HEK293T (cell line): ENCODE measurements at regions not wholly inside any gene's neighbourhood (a gene's known extent, or its start where the extent isn't known, plus 50 kb on each side); places are given as distances from the start of the nearest gene placed in this dataset.

Source experiments
- CTCF ChIA-PET: fragments of 350-600 bp; formaldehyde crosslinking; extraction: SDS; loops from one replicate; lab custom pipeline; 2021; ENCODE audit warnings: antibody characterized with exemption, inconsistent platforms; lab: Yijun Ruan, JAX
- POLR2A ChIA-PET: fragments of 350-600 bp; formaldehyde crosslinking; extraction: SDS; loops from one replicate; lab custom pipeline; 2020; ENCODE audit warnings: antibody characterized with exemption, inconsistent platforms; lab: Yijun Ruan, JAX
- DNase-seq: peaks from one replicate; pipeline ENCODE4 v3.0.0; 2012; ENCODE audit warnings: mixed read lengths; ENCODE audit errors: extremely low spot score
- ARNT ChIP-seq: fragments of 450-650 bp; IDR thresholded peaks from 2 replicates; pipeline ENCODE4 v1.6.1; 2017; ENCODE audit warnings: mild to moderate bottlenecking
- BHLHE40 ChIP-seq: fragments of 450-650 bp; IDR thresholded peaks from 2 replicates; pipeline ENCODE4 v1.6.1; 2016; ENCODE audit warnings: mild to moderate bottlenecking, moderate library complexity, borderline replicate concordance
- CTBP1 ChIP-seq: fragments of 450-650 bp; IDR thresholded peaks from 2 replicates; pipeline ENCODE4 v1.6.1; 2016; ENCODE audit warnings: borderline replicate concordance
- ELF4 ChIP-seq: fragments of 450-650 bp; IDR thresholded peaks from 2 replicates; pipeline ENCODE4 v1.6.1; 2017; ENCODE audit warnings: antibody characterized with exemption
- FOXA1 ChIP-seq: fragments of 450-650 bp; IDR thresholded peaks from 2 replicates; pipeline ENCODE4 v1.6.1; 2016; ENCODE audit warnings: mild to moderate bottlenecking
- FOXK2 ChIP-seq: fragments of 450-650 bp; IDR thresholded peaks from 2 replicates; pipeline ENCODE4 v1.6.1; 2016; ENCODE audit warnings: mild to moderate bottlenecking
- FOXM1 ChIP-seq: fragments of 450-650 bp; IDR thresholded peaks from 2 replicates; pipeline ENCODE4 v1.6.1; 2017; ENCODE audit warnings: mild to moderate bottlenecking, borderline replicate concordance
- HDGF ChIP-seq: fragments of 450-650 bp; IDR thresholded peaks from 2 replicates; pipeline ENCODE4 v1.6.1; 2017; ENCODE audit warnings: antibody characterized with exemption, borderline replicate concordance
- L3MBTL2 ChIP-seq: fragments of 450-650 bp; conservative IDR thresholded peaks from 2 replicates; pipeline ENCODE4 v1.6.1; 2016; ENCODE audit warnings: mild to moderate bottlenecking
- LEF1 ChIP-seq: fragments of 450-650 bp; IDR thresholded peaks from 2 replicates; pipeline ENCODE4 v1.6.1; 2017; ENCODE audit warnings: mild to moderate bottlenecking, borderline replicate concordance
- NFRKB ChIP-seq: fragments of 450-650 bp; IDR thresholded peaks from 2 replicates; pipeline ENCODE4 v1.6.1; 2016; ENCODE audit warnings: mild to moderate bottlenecking, moderate library complexity
- SP1 ChIP-seq: fragments of 450-650 bp; IDR thresholded peaks from 2 replicates; pipeline ENCODE4 v1.6.1; 2017
- SUZ12 ChIP-seq: fragments of 450-650 bp; IDR thresholded peaks from 2 replicates; pipeline ENCODE4 v1.6.1; 2016; ENCODE audit warnings: mild to moderate bottlenecking
- TARDBP ChIP-seq: fragments of 450-650 bp; IDR thresholded peaks from 2 replicates; pipeline ENCODE4 v1.6.1; 2016
- ZNF384 ChIP-seq: fragments of 450-650 bp; IDR thresholded peaks from 2 replicates; pipeline ENCODE4 v1.6.1; 2016
- TF ChIP-seq, protein P1 (sequence below): fragments of 450-650 bp; IDR thresholded peaks from 2 replicates; pipeline ENCODE4 v1.6.1; 2016

DNA sequence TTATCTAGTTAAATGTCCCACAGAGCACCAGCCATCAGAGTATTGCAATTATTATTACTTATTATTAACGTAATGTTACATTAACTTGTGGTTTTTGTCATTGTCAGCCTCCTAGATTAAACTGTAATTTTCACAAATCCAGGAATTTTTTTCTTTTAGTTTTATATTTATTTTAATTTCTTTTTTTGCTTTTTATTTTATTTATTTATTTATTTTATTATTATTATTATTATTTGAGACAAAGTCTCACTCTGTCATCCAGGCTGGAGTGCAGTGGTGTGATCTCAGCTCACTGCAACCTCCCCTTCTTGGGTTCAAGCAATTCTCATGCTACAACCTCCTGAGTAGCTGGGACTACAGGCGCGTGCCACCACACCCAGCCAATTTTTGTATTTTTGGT lies 202.9 kb upstream of the LUZP2 start:
- CTCF ChIA-PET = no interaction called here
- POLR2A ChIA-PET = no interaction called here

DNA sequence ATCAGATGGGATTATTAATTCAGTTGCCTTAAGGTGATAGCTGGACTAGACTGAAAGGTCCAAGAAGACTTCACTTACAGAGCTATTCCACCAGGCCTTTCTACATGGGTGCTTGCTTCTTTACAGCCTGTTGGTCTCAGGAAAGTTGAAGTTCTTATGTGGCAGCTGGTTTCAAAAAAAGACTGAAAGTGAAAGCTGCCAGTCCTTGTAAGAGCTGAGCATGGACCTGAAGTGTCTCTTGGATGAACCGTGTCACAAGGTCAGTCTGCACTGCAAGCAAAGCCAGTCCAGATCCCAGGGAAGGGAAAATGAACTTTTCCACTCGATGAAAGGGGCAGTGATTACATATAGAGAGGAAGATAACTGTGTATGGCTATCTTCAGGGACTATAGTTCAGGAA lies 201.5 kb upstream of the LUZP2 start:
- no peak for TF ChIP-seq TARDBP
- no peak for TF ChIP-seq SP1
- DNase-seq = no peak
- ChIA-PET POLR2A (no interaction called here), CTCF (no interaction called here)

More for the DNA sequence above, 202.9 kb upstream of the LUZP2 start:
- DNase-seq = no peak
- TF ChIP-seq FOXA1 (no peak), ARNT (no peak)

DNA sequence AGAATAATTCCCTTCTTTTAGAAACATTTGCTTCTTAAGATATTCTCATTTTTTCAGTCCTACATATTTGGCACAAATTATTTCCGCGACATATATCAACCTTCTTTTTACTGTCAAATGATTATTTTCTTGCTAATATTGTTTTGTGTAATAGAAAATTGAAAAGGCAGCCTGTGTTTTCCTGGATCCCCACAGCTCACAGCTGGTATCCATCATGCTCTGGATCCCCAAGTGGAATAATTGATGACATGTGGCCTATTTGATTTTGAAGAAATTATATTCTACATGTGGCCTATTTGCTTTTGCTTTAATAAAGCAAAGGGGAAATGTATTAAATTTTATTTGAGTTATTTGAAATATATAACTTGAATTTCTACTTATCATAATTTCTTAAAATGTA lies 199.4 kb upstream of the LUZP2 start:
- TF ChIP-seq, protein P1, sequence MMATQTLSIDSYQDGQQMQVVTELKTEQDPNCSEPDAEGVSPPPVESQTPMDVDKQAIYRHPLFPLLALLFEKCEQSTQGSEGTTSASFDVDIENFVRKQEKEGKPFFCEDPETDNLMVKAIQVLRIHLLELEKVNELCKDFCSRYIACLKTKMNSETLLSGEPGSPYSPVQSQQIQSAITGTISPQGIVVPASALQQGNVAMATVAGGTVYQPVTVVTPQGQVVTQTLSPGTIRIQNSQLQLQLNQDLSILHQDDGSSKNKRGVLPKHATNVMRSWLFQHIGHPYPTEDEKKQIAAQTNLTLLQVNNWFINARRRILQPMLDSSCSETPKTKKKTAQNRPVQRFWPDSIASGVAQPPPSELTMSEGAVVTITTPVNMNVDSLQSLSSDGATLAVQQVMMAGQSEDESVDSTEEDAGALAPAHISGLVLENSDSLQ = no peak
- TF ChIP-seq BHLHE40 = no peak
- no peak for TF ChIP-seq HDGF
- TF ChIP-seq FOXM1 = no peak
- TF ChIP-seq ARNT = no peak
- TF ChIP-seq ZNF384 = no peak
- TF ChIP-seq L3MBTL2 = no peak
- TF ChIP-seq FOXK2 = no peak
- TF ChIP-seq LEF1 = no peak
- TF ChIP-seq CTBP1 = no peak
- no peak for TF ChIP-seq TARDBP
- no peak for TF ChIP-seq SUZ12
- no peak for TF ChIP-seq FOXA1
- no peak for TF ChIP-seq SP1
- no peak for TF ChIP-seq ELF4
- no peak for TF ChIP-seq NFRKB
- ChIA-PET POLR2A (no interaction called here), CTCF (no interaction called here)
- DNase-seq = no peak

DNA sequence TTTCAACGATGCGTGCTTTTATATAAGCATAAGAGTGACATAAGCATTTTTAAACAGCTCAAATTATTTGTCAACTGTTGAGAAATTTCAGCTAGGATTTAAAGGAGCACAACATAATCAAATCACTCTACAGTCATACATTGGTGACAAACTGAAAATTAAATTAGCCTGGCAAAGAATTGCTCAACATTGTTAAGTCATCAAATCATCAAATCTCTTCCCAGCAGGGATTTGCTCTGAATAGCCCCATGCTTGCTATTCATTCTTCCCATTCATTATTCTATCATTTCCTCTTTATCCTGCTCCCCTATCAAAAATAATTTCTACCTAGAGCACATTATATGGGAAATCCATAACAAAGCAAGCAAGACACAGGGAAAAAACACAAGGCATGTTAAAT lies 198.7 kb upstream of the LUZP2 start:
- no peak for DNase-seq
- POLR2A ChIA-PET = no interaction called here
- TF ChIP-seq SUZ12 (no peak), FOXA1 (no peak), ZNF384 (no peak), ARNT (no peak), BHLHE40 (no peak), ELF4 (no peak), FOXM1 (no peak), TARDBP (no peak), L3MBTL2 (no peak), CTBP1 (no peak), NFRKB (no peak), FOXK2 (no peak), HDGF (no peak), LEF1 (no peak), SP1 (no peak)
- TF ChIP-seq, protein P1 = no peak
- CTCF ChIA-PET = no interaction called here

DNA sequence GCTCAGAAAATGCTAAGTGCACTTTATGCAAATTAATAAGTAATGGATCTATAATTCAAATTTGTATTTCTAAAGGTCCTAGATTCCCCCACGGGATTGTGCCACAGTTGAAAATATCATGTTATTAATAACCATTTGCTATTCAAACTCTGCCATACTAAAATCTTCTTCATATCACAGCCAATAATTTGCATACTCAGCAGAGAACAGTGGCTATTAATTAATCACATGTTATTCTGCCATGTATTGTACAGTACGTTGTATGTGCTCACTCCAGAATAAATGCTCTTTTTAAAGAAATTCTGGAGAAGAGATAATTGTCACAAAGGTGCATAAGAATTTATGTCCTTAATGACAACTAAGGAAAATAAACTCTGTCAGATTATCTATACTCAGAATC lies 184.9 kb upstream of the LUZP2 start:
- ChIA-PET POLR2A (no interaction called here), CTCF (no interaction called here)
- no peak for TF ChIP-seq L3MBTL2
- no peak for TF ChIP-seq ARNT
- TF ChIP-seq, protein P1 = no peak
- no peak for TF ChIP-seq SUZ12
- TF ChIP-seq FOXA1 = no peak
- TF ChIP-seq CTBP1 = no peak
- no peak for TF ChIP-seq LEF1
- TF ChIP-seq SP1 = no peak
- no peak for TF ChIP-seq HDGF
- TF ChIP-seq TARDBP = no peak
- TF ChIP-seq ZNF384 = no peak
- no peak for TF ChIP-seq FOXK2
- TF ChIP-seq ELF4 = no peak
- TF ChIP-seq NFRKB = no peak
- TF ChIP-seq FOXM1 = no peak
- no peak for TF ChIP-seq BHLHE40
- no peak for DNase-seq

DNA sequence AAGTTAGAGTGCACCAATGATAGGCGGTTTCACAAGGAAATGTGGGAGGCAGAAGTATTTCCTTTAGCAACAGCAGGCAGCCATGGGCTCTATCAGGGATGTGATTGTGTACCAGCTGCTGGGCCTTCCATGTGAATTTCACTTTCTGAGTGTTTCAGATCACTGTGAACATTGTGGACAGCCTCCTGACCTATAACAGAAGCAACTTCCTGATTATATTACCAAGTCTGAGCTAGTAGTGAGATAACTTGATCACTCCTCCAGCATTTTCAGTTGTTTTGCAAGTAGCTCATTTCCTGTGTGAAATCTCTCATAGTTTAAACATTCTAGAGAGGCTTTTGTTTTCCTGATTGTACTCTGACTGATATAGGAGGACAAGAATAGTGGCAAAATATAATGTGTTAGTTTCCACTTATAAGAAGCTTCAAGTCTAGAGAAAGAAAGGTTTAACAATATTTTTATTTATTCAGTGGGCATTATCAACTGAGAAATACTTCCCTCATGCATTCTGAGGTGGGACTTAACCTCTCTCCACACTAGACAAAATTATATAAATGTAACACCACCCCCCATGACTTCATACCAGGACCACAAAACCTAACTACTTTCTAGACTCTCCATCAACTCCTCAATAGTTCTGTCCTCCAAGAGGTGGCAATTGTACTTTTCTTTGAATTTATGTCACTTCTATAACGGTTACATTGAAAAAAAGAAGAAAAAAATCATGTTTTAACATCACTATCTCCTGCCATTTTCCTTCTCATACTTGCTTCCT lies 184.2 kb upstream of the LUZP2 start:
- ChIA-PET POLR2A (no interaction called here), CTCF (no interaction called here)
- no peak for TF ChIP-seq LEF1
- TF ChIP-seq NFRKB = no peak
- no peak for TF ChIP-seq BHLHE40
- TF ChIP-seq SUZ12 = no peak
- TF ChIP-seq SP1 = no peak
- TF ChIP-seq FOXM1 = no peak
- no peak for TF ChIP-seq FOXA1
- TF ChIP-seq CTBP1 = no peak
- no peak for TF ChIP-seq FOXK2
- TF ChIP-seq ZNF384 = no peak
- no peak for TF ChIP-seq L3MBTL2
- no peak for TF ChIP-seq ARNT
- no peak for TF ChIP-seq ELF4
- no peak for TF ChIP-seq HDGF
- TF ChIP-seq TARDBP = no peak
- TF ChIP-seq, protein P1 = no peak
- DNase-seq = no peak
